ENCODE measurements at regions not wholly inside any gene's neighbourhood (a gene's known extent, or its start where the extent isn't known, plus 50 kb on each side); places are given as distances from the start of the nearest gene placed in this dataset.

- Histone ChIP-seq H3K27me3 (no peaks in the 10 kb centered on the region), H3K27ac (no peak overlapping the region), H3K36me3 (no peaks in the 10 kb centered on the region), H3K9me3 (no peaks in the 10 kb centered on the region), H3K4me1 (no peaks in the 10 kb centered on the region), H3K4me3 (no peak overlapping the region)
- intact Hi-C loops (cut with DNase I; ENCODE audit: low total_unique reads): no loop called here
- no peak for DNase-seq
- in situ Hi-C loops (cut with MboI; ENCODE audit: low pct_ligation_motif_present in 1 of 4, low pct_unique_long_range_greater_than_20kb in 1 of 4, low sequenced_read_pairs in 3 of 4): no loop called here
- TF ChIP-seq POLR2A (IDR thresholded peaks at IDR 0.05) (no peak), POLR2AphosphoS5 (IDR thresholded peaks at IDR 0.05) (no peak), EP300 (IDR thresholded peaks at IDR 0.05; ENCODE audit: low read depth) (no peak), CTCF (IDR thresholded peaks at IDR 0.05) (no peak)
- WGBS, 2 donors (ENCODE audit: low coverage in 1 of 2): 45 to 49% methylated on average over 2 of the region's 2 CpGs
Observed at GRCh38 chr7:86313842-86314241, 329.9 kb upstream of the GRM3 start.

GRCh38 chr7:86301301-86301700 is 342.4 kb upstream of the GRM3 start:
- 25 to 27% methylated on average over 3 of the region's 3 CpGs for WGBS, 2 donors (ENCODE audit: low coverage in 1 of 2)
- H3K27me3 ChIP-seq: no peaks in the 10 kb centered on the region
- TF ChIP-seq POLR2A (IDR thresholded peaks at IDR 0.05) (no peak), EP300 (IDR thresholded peaks at IDR 0.05; ENCODE audit: low read depth) (no peak), POLR2AphosphoS5 (IDR thresholded peaks at IDR 0.05) (no peak), CTCF (IDR thresholded peaks at IDR 0.05) (no peak)
- H3K36me3 ChIP-seq: peaks cover 0 to 2% (median 0%) of the 10 kb centered on the region in 4 donors
- no peaks in the 10 kb centered on the region for H3K4me1 ChIP-seq
- intact Hi-C loops (cut with DNase I; ENCODE audit: low total_unique reads) (no loop called here), in situ Hi-C loops (cut with MboI; ENCODE audit: low pct_ligation_motif_present in 1 of 4, low pct_unique_long_range_greater_than_20kb in 1 of 4, low sequenced_read_pairs in 3 of 4) (no loop called here)
- DNase-seq: no peak
- no peaks in the 10 kb centered on the region for H3K9me3 ChIP-seq
- H3K27ac ChIP-seq: no peak overlapping the region
- no peak overlapping the region for H3K4me3 ChIP-seq

GRCh38 chr7:86295526-86295925 is 348.2 kb upstream of the GRM3 start:
- intact Hi-C loops (cut with DNase I; ENCODE audit: low total_unique reads) (no loop called here), in situ Hi-C loops (cut with MboI; ENCODE audit: low pct_ligation_motif_present in 1 of 4, low pct_unique_long_range_greater_than_20kb in 1 of 4, low sequenced_read_pairs in 3 of 4) (no loop called here)
- WGBS, 2 donors (ENCODE audit: low coverage in 1 of 2): 25 to 38% methylated on average over 1 to 2 of the region's 2 CpGs
- H3K27me3 ChIP-seq: no peaks in the 10 kb centered on the region
- no peaks in the 10 kb centered on the region for H3K36me3 ChIP-seq
- no peak overlapping the region for H3K27ac ChIP-seq
- no peaks in the 10 kb centered on the region for H3K4me1 ChIP-seq
- H3K4me3 ChIP-seq: no peak overlapping the region
- DNase-seq: no peak
- no peak for TF ChIP-seq EP300 (IDR thresholded peaks at IDR 0.05; ENCODE audit: low read depth)
- no peak for TF ChIP-seq POLR2A (IDR thresholded peaks at IDR 0.05)
- TF ChIP-seq POLR2AphosphoS5 (IDR thresholded peaks at IDR 0.05): no peak
- no peak for TF ChIP-seq CTCF (IDR thresholded peaks at IDR 0.05)
- H3K9me3 ChIP-seq: no peaks in the 10 kb centered on the region

- Histone ChIP-seq H3K4me1 (no peaks in the 10 kb centered on the region), H3K27ac (no peak overlapping the region), H3K36me3 (no peaks in the 10 kb centered on the region), H3K27me3 (no peaks in the 10 kb centered on the region), H3K9me3 (no peaks in the 10 kb centered on the region), H3K4me3 (no peak overlapping the region)
- TF ChIP-seq CTCF (IDR thresholded peaks at IDR 0.05) (no peak), POLR2AphosphoS5 (IDR thresholded peaks at IDR 0.05) (no peak), POLR2A (IDR thresholded peaks at IDR 0.05) (no peak), EP300 (IDR thresholded peaks at IDR 0.05; ENCODE audit: low read depth) (no peak)
- in situ Hi-C loops (cut with MboI; ENCODE audit: low pct_ligation_motif_present in 1 of 4, low pct_unique_long_range_greater_than_20kb in 1 of 4, low sequenced_read_pairs in 3 of 4) (no loop called here), intact Hi-C loops (cut with DNase I; ENCODE audit: low total_unique reads) (loop anchor here (2.0 kb wide), 1 partner anchor 75 kb away; no protein-coding TSS in a partner anchor)
- no peak for DNase-seq
- 75 to 90% methylated on average over 6 to 31 of the region's 38 CpGs for WGBS, 2 donors (ENCODE audit: low coverage in 1 of 2)
Observed at GRCh38 chr7:86282014-86282682, 361.6 kb upstream of the GRM3 start.
